ENCODE measurements at regions not wholly inside any gene's neighbourhood (a gene's known extent, or its start where the extent isn't known, plus 50 kb on each side); places are given as distances from the start of the nearest gene placed in this dataset.

GRCh38 chr12:17540921-17541320, 549.1 kb downstream of the RERGL start:
- no peak for TF ChIP-seq CTCF (IDR thresholded peaks at IDR 0.05; ENCODE audit: insufficient read depth, low read length, severe bottlenecking)
- Histone ChIP-seq H3K36me3 (ENCODE audit: control insufficient read depth, insufficient read depth, low read length) (no peaks in the 10 kb centered on the region), H3K4me3 (ENCODE audit: low read depth, low read length) (no peak overlapping the region), H3K27me3 (ENCODE audit: control insufficient read depth, insufficient read depth, low read length) (no peaks in the 10 kb centered on the region)
- FAIRE-seq (no peak), DNase-seq (ENCODE audit: low read depth) (no peak)

- Histone ChIP-seq H3K4me3 (ENCODE audit: low read depth, low read length) (no peak overlapping the region), H3K27me3 (ENCODE audit: control insufficient read depth, insufficient read depth, low read length) (no peaks in the 10 kb centered on the region), H3K36me3 (ENCODE audit: control insufficient read depth, insufficient read depth, low read length) (no peaks in the 10 kb centered on the region)
- TF ChIP-seq CTCF (IDR thresholded peaks at IDR 0.05; ENCODE audit: insufficient read depth, low read length, severe bottlenecking) = no peak
- FAIRE-seq = no peak
- no peak for DNase-seq (ENCODE audit: low read depth)
These were observed 561.6 kb downstream of the RERGL start for GRCh38 chr12:17528394-17528793.

DNA sequence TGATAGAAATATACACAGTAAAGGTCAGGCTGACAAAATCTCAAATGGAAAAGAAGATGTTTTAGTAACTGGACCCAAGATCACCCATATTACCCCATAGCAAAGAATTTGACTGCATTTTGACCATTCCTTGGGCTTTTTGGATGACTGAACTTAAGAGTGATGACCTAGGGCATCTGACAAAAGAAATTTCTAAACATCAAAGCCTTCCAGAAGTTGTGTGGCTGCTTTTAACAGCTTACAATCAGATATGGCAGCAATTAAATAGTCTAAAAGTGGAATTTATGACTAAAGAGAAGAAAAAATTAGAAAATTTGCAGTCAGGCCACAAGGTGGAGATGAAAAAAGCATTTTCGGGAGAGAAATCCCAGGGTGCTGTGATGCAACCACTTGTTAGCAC, 563.0 kb downstream of the RERGL start:
- Histone ChIP-seq H3K36me3 (ENCODE audit: control insufficient read depth, insufficient read depth, low read length) (no peaks in the 10 kb centered on the region), H3K4me3 (ENCODE audit: low read depth, low read length) (no peak overlapping the region), H3K27me3 (ENCODE audit: control insufficient read depth, insufficient read depth, low read length) (no peaks in the 10 kb centered on the region)
- no peak for DNase-seq (ENCODE audit: low read depth)
- TF ChIP-seq CTCF (IDR thresholded peaks at IDR 0.05; ENCODE audit: insufficient read depth, low read length, severe bottlenecking) = no peak
- FAIRE-seq = no peak

DNA sequence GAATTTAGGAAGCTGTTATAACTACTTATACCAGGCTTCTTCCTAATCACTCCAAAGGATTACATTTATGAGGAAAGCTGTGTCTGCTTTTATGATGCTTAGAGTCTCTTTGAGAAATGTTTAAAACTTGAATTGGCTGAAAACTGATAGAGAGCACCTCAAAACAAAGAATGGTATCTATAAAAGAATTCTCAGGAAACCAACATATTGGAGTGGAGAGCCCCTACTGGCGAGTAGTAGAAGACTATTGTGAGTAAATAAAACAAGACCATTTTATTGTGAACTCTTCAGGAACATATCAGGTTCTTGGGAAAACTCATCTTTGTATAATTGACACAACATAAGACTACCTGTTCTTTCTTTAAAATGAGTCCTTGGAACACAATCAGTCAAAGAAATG, 578.6 kb downstream of the RERGL start:
- no peaks in the 10 kb centered on the region for H3K36me3 ChIP-seq (ENCODE audit: control insufficient read depth, insufficient read depth, low read length)
- TF ChIP-seq CTCF (IDR thresholded peaks at IDR 0.05; ENCODE audit: insufficient read depth, low read length, severe bottlenecking) = no peak
- DNase-seq (ENCODE audit: low read depth) (no peak), FAIRE-seq (no peak)
- H3K27me3 ChIP-seq (ENCODE audit: control insufficient read depth, insufficient read depth, low read length) = no peaks in the 10 kb centered on the region
- no peak overlapping the region for H3K4me3 ChIP-seq (ENCODE audit: low read depth, low read length)

- H3K4me3 ChIP-seq (ENCODE audit: low read depth, low read length) = no peak overlapping the region
- no peak for DNase-seq (ENCODE audit: low read depth)
- H3K27me3 ChIP-seq (ENCODE audit: control insufficient read depth, insufficient read depth, low read length) = no peaks in the 10 kb centered on the region
- FAIRE-seq = no peak
- TF ChIP-seq CTCF (IDR thresholded peaks at IDR 0.05; ENCODE audit: insufficient read depth, low read length, severe bottlenecking) = no peak
- no peaks in the 10 kb centered on the region for H3K36me3 ChIP-seq (ENCODE audit: control insufficient read depth, insufficient read depth, low read length)
These were observed 582.7 kb downstream of the RERGL start for GRCh38 chr12:17507336-17507735.

DNA sequence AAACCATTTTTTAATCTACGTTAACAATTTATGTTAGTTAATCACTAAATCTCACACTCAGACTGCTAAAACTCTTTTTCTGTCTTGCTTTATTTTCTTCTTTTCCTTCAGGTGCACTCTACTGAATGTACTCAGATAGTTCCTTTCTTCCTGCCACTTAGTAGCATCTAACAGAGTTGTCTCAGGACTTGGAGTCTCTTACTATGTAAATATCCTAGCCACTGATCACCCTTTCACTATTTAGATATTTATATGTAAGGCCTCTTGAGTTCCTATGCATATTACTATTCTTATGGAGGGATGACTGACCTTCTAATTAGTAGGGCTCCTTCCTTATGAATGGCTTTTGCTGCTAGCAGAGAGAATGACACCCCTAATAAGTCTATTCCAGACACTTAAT, 586.3 kb downstream of the RERGL start:
- DNase-seq (ENCODE audit: low read depth) (no peak), FAIRE-seq (no peak)
- no peak for TF ChIP-seq CTCF (IDR thresholded peaks at IDR 0.05; ENCODE audit: insufficient read depth, low read length, severe bottlenecking)

More for the DNA sequence above, 586.3 kb downstream of the RERGL start:
- no peaks in the 10 kb centered on the region for H3K36me3 ChIP-seq (ENCODE audit: control insufficient read depth, insufficient read depth, low read length)
- H3K27me3 ChIP-seq (ENCODE audit: control insufficient read depth, insufficient read depth, low read length) = no peaks in the 10 kb centered on the region
- no peak overlapping the region for H3K4me3 ChIP-seq (ENCODE audit: low read depth, low read length)

Data from bronchial epithelial cell (primary cell).